Fibroblast of the aortic adventitia (primary cell): ENCODE measurements at regions not wholly inside any gene's neighbourhood (a gene's known extent, or its start where the extent isn't known, plus 50 kb on each side); places are given as distances from the start of the nearest gene placed in this dataset.

ENCODE experiments used
- DNase-seq: peaks from one replicate; pipeline ENCODE4 v3.0.0-alpha.2; 2010; ENCODE audit warnings: low read depth
- H3K4me3 ChIP-seq: 2 replicates; pipeline ENCODE4 v1.5.1; 2011; ENCODE audit warnings: low read depth, mild to moderate bottlenecking, control low read depth, low read length, moderate library complexity
- CTCF ChIP-seq: IDR thresholded peaks from 2 replicates; pipeline ENCODE4 v1.5.1; 2011; ENCODE audit warnings: mild to moderate bottlenecking, low read length, control low read depth, inconsistent platforms; ENCODE audit not compliant: insufficient read depth

- DNase-seq = no peak
- no peak overlapping the region for H3K4me3 ChIP-seq
- TF ChIP-seq CTCF = no peak
Observed at GRCh38 chr2:758073-758820, 81.0 kb upstream of the TMEM18 start.

- TF ChIP-seq CTCF = no peak
- no peak overlapping the region for H3K4me3 ChIP-seq
- DNase-seq = no peak
Observed at GRCh38 chr2:753123-753522, 75.9 kb upstream of the TMEM18 start.

DNA sequence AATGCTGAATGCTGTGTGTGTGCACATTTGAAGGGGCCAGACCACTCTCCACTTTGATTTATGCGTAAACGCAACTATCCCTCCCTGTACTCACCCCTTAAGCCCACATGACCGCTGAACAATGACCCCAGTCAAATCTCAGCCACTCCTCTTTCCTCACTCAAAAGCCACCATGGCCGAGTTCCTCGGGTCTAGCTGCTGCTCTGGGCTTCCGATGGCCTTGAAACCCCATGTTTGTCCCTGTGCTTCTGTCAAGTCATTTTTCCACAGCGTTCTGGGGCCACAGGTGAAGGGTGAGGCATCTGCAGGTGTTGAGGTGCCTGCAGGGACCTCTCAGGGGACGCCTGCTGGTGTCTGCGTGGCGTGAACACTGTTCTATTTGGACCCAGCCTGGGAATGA, 74.3 kb upstream of the TMEM18 start:
- no peak overlapping the region for H3K4me3 ChIP-seq
- DNase-seq = no peak
- TF ChIP-seq CTCF = no peak

- TF ChIP-seq CTCF = no peak
- H3K4me3 ChIP-seq = no peak overlapping the region
- DNase-seq = no peak
Observed at GRCh38 chr2:750628-751027, 73.4 kb upstream of the TMEM18 start.

DNA sequence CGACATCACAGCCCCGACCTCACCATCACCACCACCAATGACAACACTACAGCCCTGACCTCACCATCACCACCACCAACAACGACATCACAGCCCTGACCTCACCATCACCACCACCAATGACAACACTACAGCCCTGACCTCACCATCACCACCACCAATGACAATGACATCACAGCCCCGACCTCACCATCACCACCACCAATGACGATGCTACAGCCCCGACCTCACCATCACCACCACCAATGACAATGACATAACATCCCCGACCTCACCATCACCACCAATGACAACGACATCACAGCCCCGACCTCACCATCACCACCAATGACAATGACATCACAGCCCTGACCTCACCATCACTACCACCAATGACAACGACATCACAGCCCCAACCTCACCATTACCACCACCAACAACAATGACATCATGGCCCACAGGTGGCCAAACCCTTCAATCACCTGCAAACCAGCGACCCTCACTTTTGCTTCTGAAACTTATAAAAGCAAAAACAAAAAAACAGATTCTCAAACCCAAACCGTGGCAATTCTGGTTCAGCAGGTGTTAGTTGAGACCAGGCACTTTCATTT, 70.7 kb upstream of the TMEM18 start:
- no peak for DNase-seq
- H3K4me3 ChIP-seq = no peak overlapping the region
- TF ChIP-seq CTCF = no peak

DNA sequence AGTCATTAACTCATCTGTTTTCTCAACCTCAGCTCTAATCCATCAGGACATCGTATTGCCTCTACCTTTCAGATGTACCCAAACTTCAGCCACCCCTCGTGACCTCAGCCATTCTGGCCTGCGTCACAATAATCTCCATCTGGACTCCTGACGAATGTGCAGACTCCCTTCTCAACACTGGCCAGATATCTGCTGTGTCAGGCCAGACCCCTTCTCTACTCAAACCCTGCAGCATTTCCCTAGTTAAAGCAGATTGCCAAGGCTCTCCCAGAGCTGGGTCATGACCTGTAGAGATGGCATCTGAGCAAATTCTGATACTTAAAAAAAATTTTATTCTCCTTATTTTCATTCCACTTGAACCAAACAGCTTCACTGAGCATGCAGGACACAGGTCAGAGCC, 69.5 kb upstream of the TMEM18 start:
- no peak for TF ChIP-seq CTCF
- no peak overlapping the region for H3K4me3 ChIP-seq
- DNase-seq = no peak
